Spleen (tissue), 11 donors: ENCODE measurements at regions not wholly inside any gene's neighbourhood (a gene's known extent, or its start where the extent isn't known, plus 50 kb on each side); places are given as distances from the start of the nearest gene placed in this dataset.

ENCODE experiments used
- DNase-seq: peaks from one replicate; pipeline ENCODE4 v3.0.0-alpha.2; 2020
- H3K27ac ChIP-seq, 8 donors: fragments of 200-600 bp; sonication (generic) in 7 of 8; 1 replicate in 4 of 8; 2 replicates in 4 of 8; pipeline versions ENCODE4 v1.5.0 to v1.8.0; 2016 to 2021; ENCODE audit warnings: inconsistent platforms in 4 of 8, mild to moderate bottlenecking in 4 of 8, moderate library complexity in 1 of 8
- H3K27me3 ChIP-seq, 7 donors: fragments of 200-600 bp; sonication (generic) in 6 of 7; replicated peaks in 1 of 7; 1 replicate in 4 of 7; 2 replicates in 3 of 7; pipeline versions ENCODE4 v1.5.0 to v1.8.0; 2016 to 2021; ENCODE audit warnings: inconsistent platforms in 3 of 7, mild to moderate bottlenecking in 1 of 7
- H3K36me3 ChIP-seq, 6 donors: fragments of 200-600 bp; sonication (generic) in 5 of 6; 1 replicate in 4 of 6; 2 replicates in 2 of 6; pipeline versions ENCODE4 v1.5.0 to v1.8.0; 2016 to 2021; ENCODE audit warnings: inconsistent platforms in 2 of 6
- H3K4me1 ChIP-seq, 6 donors: fragments of 200-600 bp; sonication (generic) in 5 of 6; 1 replicate in 3 of 6; 2 replicates in 3 of 6; pipeline versions ENCODE4 v1.5.0 to v1.8.0; 2016 to 2021; ENCODE audit warnings: inconsistent platforms in 3 of 6
- H3K4me3 ChIP-seq, 8 donors: fragments of 200-600 bp; sonication (generic) in 7 of 8; 1 replicate in 4 of 8; 2 replicates in 4 of 8; pipeline versions ENCODE4 v1.5.0 to v1.8.0; 2016 to 2021; ENCODE audit warnings: inconsistent platforms in 4 of 8, mild to moderate bottlenecking in 4 of 8, moderate library complexity in 2 of 8
- H3K9me3 ChIP-seq, 8 donors: fragments of 200-600 bp; sonication (generic) in 7 of 8; 1 replicate in 4 of 8; 2 replicates in 4 of 8; pipeline versions ENCODE4 v1.5.0 to v1.8.0; 2016 to 2021; ENCODE audit warnings: inconsistent platforms in 4 of 8
- CTCF ChIP-seq, 11 experiments: fragments of 200-600 bp in 7 of 11; fragments of 450-650 bp in 4 of 11; sonication (generic) in 4 of 11; IDR thresholded peaks in 8 of 11; conservative IDR thresholded peaks in 3 of 11; 1 replicate in 7 of 11; 2 replicates in 4 of 11; pipeline versions ENCODE4 v1.4.0 to v1.8.0; 2016 to 2021; ENCODE audit warnings: antibody characterized with exemption in 11 of 11, inconsistent platforms in 4 of 11, mild to moderate bottlenecking in 1 of 11
- POLR2A ChIP-seq, 3 donors: fragments of 450-650 bp; IDR thresholded peaks; one replicate each; pipeline ENCODE4 v1.5.1; 2017; ENCODE audit warnings: antibody characterized with exemption in 3 of 3, mild to moderate bottlenecking in 1 of 3
- POLR2AphosphoS5 ChIP-seq, 3 donors: sonication (generic); formaldehyde crosslinking; IDR thresholded peaks; one replicate each; pipeline ENCODE4 v1.5.1; 2017; ENCODE audit warnings: antibody characterized with exemption in 3 of 3
- WGBS, 5 donors: extraction: QIAGEN DNeasy Blood & Tissue Kit in 3 of 5; methylation state at CpG; one replicate each; pipeline versions ENCODE4 v1.1.5 to v1.1.7; 2013 to 2018; 5-methylcytosine and 5-hydroxymethylcytosine counted together
- intact Hi-C: fragments of 100-400 bp; cut with DNase I; formaldehyde crosslinking; loops from one replicate; pipeline ENCODE4 v1.15.0; 2023; ENCODE audit warnings: low total_unique reads
- donor health status: healthy with polysubstance abuse.
- donor health status: DM: no; HTN: no; CAD: no; lungs with moderate emphysema.
- donor health status: DM: no; HTN: no; CAD: no.
- donor health status: Bipolar disorder and iron deficiency.
- donor health status: healthy.
- donor health status: DM: no; HTN: no; CAD: no.
- donor health status: DM: yes; HTN: yes; CAD: no.

- 72 to 86% (median 74%) methylated on average over 5 of the region's 5 CpGs for WGBS, 5 donors
- intact Hi-C loops: no loop called here
These were observed 140.9 kb downstream of the RNF144B start for GRCh38 chr6:18527836-18528743.

GRCh38 chr6:18530201-18530600, 143.1 kb downstream of the RNF144B start:
- no peak overlapping the region for H3K4me3 ChIP-seq
- no peak for DNase-seq
- no peak overlapping the region for H3K27ac ChIP-seq
- H3K36me3 ChIP-seq: no peaks in the 10 kb centered on the region
- no peaks in the 10 kb centered on the region for H3K4me1 ChIP-seq
- TF ChIP-seq POLR2AphosphoS5 (IDR thresholded peaks at IDR 0.05) (no peak), CTCF (IDR thresholded peaks at IDR 0.05 in 8 of 11, conservative IDR thresholded peaks at IDR 0.05 in 3 of 11) (no peak), POLR2A (IDR thresholded peaks at IDR 0.05) (no peak)
- peaks cover 0 to 12% (median 0%) of the 10 kb centered on the region in 7 donors for H3K27me3 ChIP-seq
- 55 to 89% (median 67%) methylated on average over 1 of the region's 1 CpG for WGBS, 5 donors
- intact Hi-C loops: no loop called here
- no peaks in the 10 kb centered on the region for H3K9me3 ChIP-seq

More at GRCh38 chr6:18527836-18528743, 140.9 kb downstream of the RNF144B start:
- H3K27me3 ChIP-seq: no peaks in the 10 kb centered on the region
- no peak overlapping the region for H3K27ac ChIP-seq
- no peaks in the 10 kb centered on the region for H3K4me1 ChIP-seq
- DNase-seq: no peak
- H3K36me3 ChIP-seq: no peaks in the 10 kb centered on the region
- H3K9me3 ChIP-seq: no peaks in the 10 kb centered on the region
- TF ChIP-seq CTCF (IDR thresholded peaks at IDR 0.05 in 8 of 11, conservative IDR thresholded peaks at IDR 0.05 in 3 of 11) (no peak), POLR2A (IDR thresholded peaks at IDR 0.05) (no peak), POLR2AphosphoS5 (IDR thresholded peaks at IDR 0.05) (no peak)
- H3K4me3 ChIP-seq: no peak overlapping the region

GRCh38 chr6:18532139-18532538, 145.0 kb downstream of the RNF144B start:
- Histone ChIP-seq H3K4me1 (no peaks in the 10 kb centered on the region), H3K4me3 (no peak overlapping the region), H3K9me3 (no peaks in the 10 kb centered on the region), H3K27ac (no peak overlapping the region), H3K27me3 (peaks cover 0 to 25% (median 4%) of the 10 kb centered on the region in 7 donors), H3K36me3 (no peaks in the 10 kb centered on the region)
- TF ChIP-seq POLR2AphosphoS5 (IDR thresholded peaks at IDR 0.05): no peak
- TF ChIP-seq CTCF (IDR thresholded peaks at IDR 0.05 in 8 of 11, conservative IDR thresholded peaks at IDR 0.05 in 3 of 11): no peak
- no peak for TF ChIP-seq POLR2A (IDR thresholded peaks at IDR 0.05)
- intact Hi-C loops: no loop called here
- DNase-seq: no peak
- WGBS, 5 donors: 83 to 90% (median 89%) methylated on average over 2 of the region's 2 CpGs

GRCh38 chr6:18533793-18534192, 146.6 kb downstream of the RNF144B start:
- Histone ChIP-seq H3K4me1 (no peaks in the 10 kb centered on the region), H3K4me3 (no peak overlapping the region), H3K27ac (no peak overlapping the region), H3K9me3 (peaks cover 0 to 3% (median 0%) of the 10 kb centered on the region in 8 donors), H3K36me3 (no peaks in the 10 kb centered on the region), H3K27me3 (peaks cover 0 to 36% (median 4%) of the 10 kb centered on the region in 7 donors)
- WGBS, 5 donors: 72 to 85% (median 79%) methylated on average over 5 of the region's 5 CpGs
- DNase-seq: no peak
- intact Hi-C loops: no loop called here
- TF ChIP-seq CTCF (IDR thresholded peaks at IDR 0.05 in 8 of 11, conservative IDR thresholded peaks at IDR 0.05 in 3 of 11) (no peak), POLR2A (IDR thresholded peaks at IDR 0.05) (no peak), POLR2AphosphoS5 (IDR thresholded peaks at IDR 0.05) (no peak)
